ENCODE measurements at regions not wholly inside any gene's neighbourhood (a gene's known extent, or its start where the extent isn't known, plus 50 kb on each side); places are given as distances from the start of the nearest gene placed in this dataset.

DNA sequence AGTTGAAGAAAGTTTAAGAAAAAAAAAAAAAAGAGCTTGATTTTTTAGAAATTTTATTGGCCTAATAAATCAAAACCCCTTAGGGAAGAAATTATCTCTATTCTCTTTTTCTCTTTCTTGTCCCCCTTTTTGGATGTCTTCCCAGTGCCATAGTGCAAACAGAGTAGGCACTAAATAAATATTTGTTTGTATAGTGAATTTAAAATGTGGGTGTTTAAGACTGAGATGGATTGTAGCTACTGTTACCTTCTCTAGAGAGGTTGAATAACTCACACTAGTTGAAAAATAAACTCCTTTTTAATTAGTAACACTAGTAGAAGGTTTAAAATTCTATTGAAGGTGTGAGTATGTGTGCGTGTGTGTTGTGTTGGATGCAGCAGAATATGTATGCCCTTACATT, 783.8 kb downstream of the NXPH1 start:
- H3K23ac ChIP-seq (ENCODE audit: low read depth, low read length): no peak overlapping the region
- no peak overlapping the region for H2AK9ac ChIP-seq (replicated peaks; ENCODE audit: low read depth, low read length, poor library complexity)
- H3K27ac ChIP-seq (ENCODE audit: insufficient read depth, low read length): no peak overlapping the region
- H3K9me1 ChIP-seq (ENCODE audit: insufficient read depth, low read length): no peaks in the 10 kb centered on the region
- TF ChIP-seq, protein P1, sequence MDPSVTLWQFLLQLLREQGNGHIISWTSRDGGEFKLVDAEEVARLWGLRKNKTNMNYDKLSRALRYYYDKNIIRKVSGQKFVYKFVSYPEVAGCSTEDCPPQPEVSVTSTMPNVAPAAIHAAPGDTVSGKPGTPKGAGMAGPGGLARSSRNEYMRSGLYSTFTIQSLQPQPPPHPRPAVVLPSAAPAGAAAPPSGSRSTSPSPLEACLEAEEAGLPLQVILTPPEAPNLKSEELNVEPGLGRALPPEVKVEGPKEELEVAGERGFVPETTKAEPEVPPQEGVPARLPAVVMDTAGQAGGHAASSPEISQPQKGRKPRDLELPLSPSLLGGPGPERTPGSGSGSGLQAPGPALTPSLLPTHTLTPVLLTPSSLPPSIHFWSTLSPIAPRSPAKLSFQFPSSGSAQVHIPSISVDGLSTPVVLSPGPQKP (IDR thresholded peaks at IDR 0.05; ENCODE audit: borderline replicate concordance, low read depth, low read length): no peak
- TF ChIP-seq RAD21 (IDR thresholded peaks at IDR 0.05; ENCODE audit: low read length): no peak
- TF ChIP-seq, protein P2, sequence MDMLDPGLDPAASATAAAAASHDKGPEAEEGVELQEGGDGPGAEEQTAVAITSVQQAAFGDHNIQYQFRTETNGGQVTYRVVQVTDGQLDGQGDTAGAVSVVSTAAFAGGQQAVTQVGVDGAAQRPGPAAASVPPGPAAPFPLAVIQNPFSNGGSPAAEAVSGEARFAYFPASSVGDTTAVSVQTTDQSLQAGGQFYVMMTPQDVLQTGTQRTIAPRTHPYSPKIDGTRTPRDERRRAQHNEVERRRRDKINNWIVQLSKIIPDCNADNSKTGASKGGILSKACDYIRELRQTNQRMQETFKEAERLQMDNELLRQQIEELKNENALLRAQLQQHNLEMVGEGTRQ (IDR thresholded peaks at IDR 0.05; ENCODE audit: low read depth, low read length): no peak
- TF ChIP-seq, protein P3, sequence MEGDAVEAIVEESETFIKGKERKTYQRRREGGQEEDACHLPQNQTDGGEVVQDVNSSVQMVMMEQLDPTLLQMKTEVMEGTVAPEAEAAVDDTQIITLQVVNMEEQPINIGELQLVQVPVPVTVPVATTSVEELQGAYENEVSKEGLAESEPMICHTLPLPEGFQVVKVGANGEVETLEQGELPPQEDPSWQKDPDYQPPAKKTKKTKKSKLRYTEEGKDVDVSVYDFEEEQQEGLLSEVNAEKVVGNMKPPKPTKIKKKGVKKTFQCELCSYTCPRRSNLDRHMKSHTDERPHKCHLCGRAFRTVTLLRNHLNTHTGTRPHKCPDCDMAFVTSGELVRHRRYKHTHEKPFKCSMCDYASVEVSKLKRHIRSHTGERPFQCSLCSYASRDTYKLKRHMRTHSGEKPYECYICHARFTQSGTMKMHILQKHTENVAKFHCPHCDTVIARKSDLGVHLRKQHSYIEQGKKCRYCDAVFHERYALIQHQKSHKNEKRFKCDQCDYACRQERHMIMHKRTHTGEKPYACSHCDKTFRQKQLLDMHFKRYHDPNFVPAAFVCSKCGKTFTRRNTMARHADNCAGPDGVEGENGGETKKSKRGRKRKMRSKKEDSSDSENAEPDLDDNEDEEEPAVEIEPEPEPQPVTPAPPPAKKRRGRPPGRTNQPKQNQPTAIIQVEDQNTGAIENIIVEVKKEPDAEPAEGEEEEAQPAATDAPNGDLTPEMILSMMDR (conservative IDR thresholded peaks at IDR 0.05; ENCODE audit: low read depth, low read length): no peak
- no peak for TF ChIP-seq NFE2L2 (IDR thresholded peaks at IDR 0.05; ENCODE audit: low read depth, low read length)
- no peak for TF ChIP-seq POLR2A (IDR thresholded peaks at IDR 0.05; ENCODE audit: low read depth, low read length)
- TF ChIP-seq CHD1 (IDR thresholded peaks at IDR 0.05; ENCODE audit: low read depth, low read length): no peak
- TF ChIP-seq MAFK (IDR thresholded peaks at IDR 0.05; ENCODE audit: low read depth, low read length): no peak
- TF ChIP-seq CEBPB (IDR thresholded peaks at IDR 0.05; ENCODE audit: low read depth, low read length): no peak
- TF ChIP-seq BHLHE40 (IDR thresholded peaks at IDR 0.05; ENCODE audit: low read depth, low read length): no peak
- no peak for DNase-seq
- H3K36me3 ChIP-seq (ENCODE audit: control insufficient read depth, insufficient read depth, low read length): no peaks in the 10 kb centered on the region
- no peak overlapping the region for H3K9ac ChIP-seq (ENCODE audit: low read depth, low read length)
- no peak overlapping the region for H4K5ac ChIP-seq (ENCODE audit: low read depth, low read length)
- in situ Hi-C loops (cut with MboI; ENCODE audit: low sequenced_read_pairs) (no loop called here), dilution Hi-C loops (cut with HindIII; ENCODE audit: low sequenced_read_pairs, unreplicated experiment) (no loop called here), intact Hi-C loops (cut with micrococcal nuclease) (no loop called here)
- H2BK5ac ChIP-seq (ENCODE audit: low read depth, low read length, poor library complexity, severe bottlenecking): no peak overlapping the region
- H3K27me3 ChIP-seq (ENCODE audit: control insufficient read depth, insufficient read depth, low read length): no peaks in the 10 kb centered on the region
- no CpG with 5 or more reads among the region's 1 CpG for WGBS, 2 experiments (ENCODE audit: extremely low coverage in 2 of 2, insufficient read length in 1 of 2)
- no peaks in the 10 kb centered on the region for H4K20me1 ChIP-seq (ENCODE audit: insufficient read depth, low read length)
- ChIA-PET CTCF (no interaction called here), POLR2A (ENCODE audit: unreplicated experiment) (no interaction called here)
- H3K4me2 ChIP-seq (ENCODE audit: low read depth, low read length): no peak overlapping the region
- no peak overlapping the region for H2AK5ac ChIP-seq (ENCODE audit: low read depth, low read length)
- H3K4ac ChIP-seq (ENCODE audit: low read depth, low read length): no peak overlapping the region
- no peak for ATAC-seq (ENCODE audit: low read depth)
- no peaks in the 10 kb centered on the region for H3K79me1 ChIP-seq (ENCODE audit: low read depth in 1 of 2, low read length in 2 of 2)
- H2BK120ac ChIP-seq (ENCODE audit: low read depth, low read length): no peak overlapping the region
- no peak overlapping the region for H3K4me3 ChIP-seq (ENCODE audit: insufficient read depth, low read depth, low read length)
- H2BK15ac ChIP-seq (ENCODE audit: low read depth, low read length): no peak overlapping the region
- no peak overlapping the region for H2BK20ac ChIP-seq (ENCODE audit: low read depth, low read length)
- no peak overlapping the region for H2AFZ ChIP-seq (replicated peaks; ENCODE audit: low read length, poor library complexity)
- no peaks in the 10 kb centered on the region for H3K4me1 ChIP-seq (ENCODE audit: control insufficient read depth, insufficient read depth, low read length)
- BruUV-seq (replicated peaks): no TSS peak
- no peak overlapping the region for H3K56ac ChIP-seq (ENCODE audit: extremely low read depth, insufficient read depth, low read length)
- no peak overlapping the region for H3K14ac ChIP-seq (replicated peaks; ENCODE audit: low read depth, low read length)
- H3K18ac ChIP-seq (ENCODE audit: low read depth, low read length): no peak overlapping the region
- H4K8ac ChIP-seq (ENCODE audit: low read depth in 2 of 2, low read length in 2 of 2): no peak overlapping the region
- no peak overlapping the region for H4K91ac ChIP-seq (ENCODE audit: insufficient read depth, low read depth, low read length)
- H3K9me3 ChIP-seq (ENCODE audit: control insufficient read depth, insufficient read depth, low read length): no peaks in the 10 kb centered on the region

All from IMR-90 (cell line).